Endothelial cell of umbilical vein (primary cell): ENCODE measurements at regions not wholly inside any gene's neighbourhood (a gene's known extent, or its start where the extent isn't known, plus 50 kb on each side); places are given as distances from the start of the nearest gene placed in this dataset.

ENCODE experiments used
- BruUV-seq: library from RNA; stranded (reverse); fragments of 400-500 nt; replicated peaks from 2 replicates; lab custom pipeline; 2021; lab: Mats Ljungman, UMichigan
- CTCF ChIA-PET: fragments of 300-600, 350-600 bp; sonication (Branson Sonifier 250); formaldehyde crosslinking; loops from one replicate; lab custom pipeline; 2021; ENCODE audit warnings: antibody characterized with exemption, inconsistent platforms; lab: Charles Lee
- POLR2A ChIA-PET: fragments of 300-600, 350-600 bp; sonication (Branson Sonifier 250); formaldehyde crosslinking; loops from one replicate; lab custom pipeline; 2021; ENCODE audit warnings: antibody characterized with exemption, inconsistent platforms; lab: Charles Lee
- DNase-seq: peaks from one replicate; pipeline ENCODE4 v3.0.0-alpha.2; 2011; ENCODE audit warnings: low read depth, low spot score
- FAIRE-seq: peaks from 2 replicates; lab custom pipeline; 2011; peaks lifted over from hg19 to GRCh38; lab: Jason Lieb, UNC
- H2AFZ ChIP-seq: 2 replicates; pipeline ENCODE4 v1.6.0; 2012; ENCODE audit warnings: low read depth, low read length, control low read depth, inconsistent platforms
- H3K27ac ChIP-seq: 2 replicates; pipeline ENCODE4 v1.5.1; 2011; ENCODE audit warnings: low read depth, mild to moderate bottlenecking, control low read depth, low read length, moderate library complexity; ENCODE audit not compliant: insufficient read depth
- H3K27me3 ChIP-seq, 2 experiments: 2 replicates each; pipeline versions ENCODE4 v1.6.0 to v1.6.1; 2011; ENCODE audit warnings: low read length in 2 of 2, mixed read lengths in 1 of 2; ENCODE audit not compliant: control insufficient read depth in 2 of 2, insufficient read depth in 2 of 2
- H3K36me3 ChIP-seq, 2 experiments: 2 replicates in 1 of 2; 3 replicates in 1 of 2; pipeline ENCODE4 v1.5.1; 2011; ENCODE audit warnings: low read length in 2 of 2, mild to moderate bottlenecking in 1 of 2, moderate library complexity in 1 of 2; ENCODE audit not compliant: control insufficient read depth in 2 of 2, insufficient read depth in 2 of 2; ENCODE audit errors: extremely low read depth in 1 of 2
- H3K4me1 ChIP-seq: 3 replicates; pipeline ENCODE4 v1.5.1; 2011; ENCODE audit warnings: mild to moderate bottlenecking, low read length; ENCODE audit not compliant: control insufficient read depth, insufficient read depth; ENCODE audit errors: extremely low read depth
- H3K4me2 ChIP-seq: 2 replicates; pipeline ENCODE4 v1.6.1; 2011; ENCODE audit warnings: low read length, control low read depth, mixed read lengths; ENCODE audit not compliant: insufficient read depth
- H3K4me3 ChIP-seq, 3 experiments: fragments of 200-600 bp in 1 of 3; sonication (generic), shearing (Covaris generic) in 1 of 3; replicated peaks in 1 of 3; 2 replicates each; pipeline ENCODE4 v1.5.1; 2011 to 2016; ENCODE audit warnings: control low read depth in 3 of 3, low read length in 3 of 3, mild to moderate bottlenecking in 2 of 3, inconsistent platforms in 1 of 3, low read depth in 1 of 3, moderate library complexity in 1 of 3; ENCODE audit not compliant: insufficient read depth in 1 of 3
- H3K79me2 ChIP-seq: 2 replicates; pipeline ENCODE4 v1.6.0; 2012; ENCODE audit warnings: low read length, inconsistent platforms; ENCODE audit not compliant: control insufficient read depth, insufficient read depth
- H3K9ac ChIP-seq: replicated peaks from 2 replicates; pipeline ENCODE3; 2011; ENCODE audit warnings: low read length, control low read depth; ENCODE audit not compliant: insufficient read depth; ENCODE audit errors: extremely low read depth
- H3K9me1 ChIP-seq: replicated peaks from 3 replicates; pipeline ENCODE4 v1.6.0; 2011; ENCODE audit warnings: mild to moderate bottlenecking, low read length; ENCODE audit not compliant: control insufficient read depth, insufficient read depth; ENCODE audit errors: extremely low read depth
- H3K9me3 ChIP-seq: replicated peaks from 2 replicates; pipeline ENCODE4 v1.5.1; 2012; ENCODE audit warnings: low read length, inconsistent platforms; ENCODE audit not compliant: control insufficient read depth, insufficient read depth
- H4K20me1 ChIP-seq: replicated peaks from 2 replicates; pipeline ENCODE3; 2011; ENCODE audit warnings: mild to moderate bottlenecking, low read length; ENCODE audit not compliant: control insufficient read depth, insufficient read depth; ENCODE audit errors: extremely low read depth
- EZH2 ChIP-seq: IDR thresholded peaks from 2 replicates; pipeline ENCODE4 v1.6.1; 2012; ENCODE audit warnings: borderline replicate concordance, low read depth, mild to moderate bottlenecking, moderate library complexity, low read length, inconsistent platforms; ENCODE audit not compliant: severe bottlenecking
- FOS ChIP-seq: IDR thresholded peaks from 2 replicates; pipeline ENCODE4 v1.6.1; 2011; ENCODE audit warnings: mild to moderate bottlenecking, low read length, moderate library complexity, borderline replicate concordance; ENCODE audit not compliant: insufficient read depth
- GATA2 ChIP-seq: IDR thresholded peaks from 2 replicates; pipeline ENCODE4 v1.7.0; 2011; ENCODE audit warnings: low read depth, mild to moderate bottlenecking, moderate library complexity, mixed read lengths, low read length; ENCODE audit not compliant: insufficient read length, insufficient read depth
- MAX ChIP-seq: IDR thresholded peaks from 2 replicates; pipeline ENCODE4 v1.6.1; 2011; ENCODE audit not compliant: insufficient read depth, insufficient read length
- MYC ChIP-seq: IDR thresholded peaks from one replicate; pipeline ENCODE4 v1.6.1; 2011; ENCODE audit warnings: mild to moderate bottlenecking, low read depth, low read length
- POLR2AphosphoS5 ChIP-seq: IDR thresholded peaks from 2 replicates; pipeline ENCODE4 v1.6.1; 2012; ENCODE audit warnings: low read depth, mild to moderate bottlenecking, control low read depth, low read length, moderate library complexity; ENCODE audit not compliant: insufficient read depth
- dilution Hi-C: fragments of 300-500 bp; cut with MboI; formaldehyde crosslinking; loops from one replicate; pipeline ENCODE4 v1.15.0; 2019; ENCODE audit warnings: low sequenced_read_pairs; ENCODE audit not compliant: extremely low pct_ligation_motif_present
- intact Hi-C: fragments of 100-400 bp; cut with micrococcal nuclease; formaldehyde crosslinking; loops from one replicate; pipeline ENCODE4 v1.10.0; 2022
- TF ChIP-seq, protein P1 (sequence below), 2 donors: IDR thresholded peaks; 1 replicate in 1 of 2; 2 replicates in 1 of 2; pipeline ENCODE4 v1.5.1; 2011; ENCODE audit warnings: low read length in 2 of 2, mild to moderate bottlenecking in 2 of 2, moderate library complexity in 2 of 2, control low read depth in 1 of 2, inconsistent platforms in 1 of 2, low read depth in 1 of 2; ENCODE audit not compliant: insufficient read depth in 1 of 2; ENCODE audit errors: extremely low read depth in 1 of 2

GRCh38 chr15:77734306-77734705 is 101.6 kb upstream of the LINGO1 start:
- no TSS peak for BruUV-seq
- Histone ChIP-seq H3K4me1 (no peaks in the 10 kb centered on the region), H3K27me3 (peaks cover 0 to 1% of the 10 kb centered on the region in 2 experiments), H2AFZ (no peak overlapping the region), H3K4me2 (no peak overlapping the region), H3K27ac (no peak overlapping the region), H3K9me3 (no peaks in the 10 kb centered on the region), H3K9ac (no peak overlapping the region), H3K79me2 (no peaks in the 10 kb centered on the region), H4K20me1 (no peaks in the 10 kb centered on the region), H3K9me1 (no peaks in the 10 kb centered on the region), H3K4me3 (no peak overlapping the region), H3K36me3 (no peaks in the 10 kb centered on the region)
- dilution Hi-C loops (no loop called here), intact Hi-C loops (no loop called here)
- FAIRE-seq, result no peak
- no peak for DNase-seq
- no peak for TF ChIP-seq POLR2AphosphoS5
- no peak for TF ChIP-seq EZH2
- TF ChIP-seq MAX, result no peak
- TF ChIP-seq, protein P1, sequence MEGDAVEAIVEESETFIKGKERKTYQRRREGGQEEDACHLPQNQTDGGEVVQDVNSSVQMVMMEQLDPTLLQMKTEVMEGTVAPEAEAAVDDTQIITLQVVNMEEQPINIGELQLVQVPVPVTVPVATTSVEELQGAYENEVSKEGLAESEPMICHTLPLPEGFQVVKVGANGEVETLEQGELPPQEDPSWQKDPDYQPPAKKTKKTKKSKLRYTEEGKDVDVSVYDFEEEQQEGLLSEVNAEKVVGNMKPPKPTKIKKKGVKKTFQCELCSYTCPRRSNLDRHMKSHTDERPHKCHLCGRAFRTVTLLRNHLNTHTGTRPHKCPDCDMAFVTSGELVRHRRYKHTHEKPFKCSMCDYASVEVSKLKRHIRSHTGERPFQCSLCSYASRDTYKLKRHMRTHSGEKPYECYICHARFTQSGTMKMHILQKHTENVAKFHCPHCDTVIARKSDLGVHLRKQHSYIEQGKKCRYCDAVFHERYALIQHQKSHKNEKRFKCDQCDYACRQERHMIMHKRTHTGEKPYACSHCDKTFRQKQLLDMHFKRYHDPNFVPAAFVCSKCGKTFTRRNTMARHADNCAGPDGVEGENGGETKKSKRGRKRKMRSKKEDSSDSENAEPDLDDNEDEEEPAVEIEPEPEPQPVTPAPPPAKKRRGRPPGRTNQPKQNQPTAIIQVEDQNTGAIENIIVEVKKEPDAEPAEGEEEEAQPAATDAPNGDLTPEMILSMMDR (IDR thresholded peaks at IDR 0.05; ENCODE audit: extremely low read depth in 1 of 2, insufficient read depth in 1 of 2, low read depth in 1 of 2, low read length in 2 of 2), result no peak
- no peak for TF ChIP-seq GATA2
- TF ChIP-seq FOS, result no peak
- no peak for TF ChIP-seq MYC
- ChIA-PET CTCF (no interaction called here), POLR2A (no interaction called here)
